ENCODE measurements at regions not wholly inside any gene's neighbourhood (a gene's known extent, or its start where the extent isn't known, plus 50 kb on each side); places are given as distances from the start of the nearest gene placed in this dataset.

GRCh38 chr7:11243739-11244138, 270.1 kb downstream of the PHF14 start:
- Histone ChIP-seq H3K36me3 (ENCODE audit: control insufficient read depth in 4 of 4, insufficient read depth in 4 of 4, low read length in 4 of 4) (no peaks in the 10 kb centered on the region), H3K9ac (ENCODE audit: insufficient read depth in 1 of 2, low read length in 2 of 2) (no peak overlapping the region), H3K27me3 (ENCODE audit: control insufficient read depth in 3 of 3, insufficient read depth in 3 of 3, low read length in 2 of 3) (no peaks in the 10 kb centered on the region), H3K4me3 (no peak overlapping the region), H3K27ac (ENCODE audit: low read depth in 1 of 2, low read length in 1 of 2) (no peak overlapping the region), H3K9me3 (ENCODE audit: control insufficient read depth in 4 of 4, insufficient read depth in 3 of 4, low read length in 3 of 4) (no peaks in the 10 kb centered on the region), H3K4me1 (ENCODE audit: control insufficient read depth in 5 of 5, insufficient read depth in 5 of 5, low read length in 5 of 5) (no peaks in the 10 kb centered on the region)
- ATAC-seq (ENCODE audit: insufficient read depth, low FRiP score) (no peak), DNase-seq (no peak)
- TF ChIP-seq, protein P1, sequence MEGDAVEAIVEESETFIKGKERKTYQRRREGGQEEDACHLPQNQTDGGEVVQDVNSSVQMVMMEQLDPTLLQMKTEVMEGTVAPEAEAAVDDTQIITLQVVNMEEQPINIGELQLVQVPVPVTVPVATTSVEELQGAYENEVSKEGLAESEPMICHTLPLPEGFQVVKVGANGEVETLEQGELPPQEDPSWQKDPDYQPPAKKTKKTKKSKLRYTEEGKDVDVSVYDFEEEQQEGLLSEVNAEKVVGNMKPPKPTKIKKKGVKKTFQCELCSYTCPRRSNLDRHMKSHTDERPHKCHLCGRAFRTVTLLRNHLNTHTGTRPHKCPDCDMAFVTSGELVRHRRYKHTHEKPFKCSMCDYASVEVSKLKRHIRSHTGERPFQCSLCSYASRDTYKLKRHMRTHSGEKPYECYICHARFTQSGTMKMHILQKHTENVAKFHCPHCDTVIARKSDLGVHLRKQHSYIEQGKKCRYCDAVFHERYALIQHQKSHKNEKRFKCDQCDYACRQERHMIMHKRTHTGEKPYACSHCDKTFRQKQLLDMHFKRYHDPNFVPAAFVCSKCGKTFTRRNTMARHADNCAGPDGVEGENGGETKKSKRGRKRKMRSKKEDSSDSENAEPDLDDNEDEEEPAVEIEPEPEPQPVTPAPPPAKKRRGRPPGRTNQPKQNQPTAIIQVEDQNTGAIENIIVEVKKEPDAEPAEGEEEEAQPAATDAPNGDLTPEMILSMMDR (IDR thresholded peaks at IDR 0.05; ENCODE audit: control extremely low read depth, extremely low read depth) = no peak
- 97 to 99% methylated on average over 3 of the region's 3 CpGs for WGBS, 2 donors

GRCh38 chr7:11244149-11244548, 270.5 kb downstream of the PHF14 start:
- TF ChIP-seq, protein P1 (IDR thresholded peaks at IDR 0.05; ENCODE audit: control extremely low read depth, extremely low read depth) = no peak
- ATAC-seq (ENCODE audit: insufficient read depth, low FRiP score) (no peak), DNase-seq (no peak)
- WGBS, 2 donors = 77 to 95% methylated on average over 3 of the region's 3 CpGs
- Histone ChIP-seq H3K27me3 (ENCODE audit: control insufficient read depth in 3 of 3, insufficient read depth in 3 of 3, low read length in 2 of 3) (no peaks in the 10 kb centered on the region), H3K27ac (ENCODE audit: low read depth in 1 of 2, low read length in 1 of 2) (no peak overlapping the region), H3K36me3 (ENCODE audit: control insufficient read depth in 4 of 4, insufficient read depth in 4 of 4, low read length in 4 of 4) (no peaks in the 10 kb centered on the region), H3K9me3 (ENCODE audit: control insufficient read depth in 4 of 4, insufficient read depth in 3 of 4, low read length in 3 of 4) (no peaks in the 10 kb centered on the region), H3K9ac (ENCODE audit: insufficient read depth in 1 of 2, low read length in 2 of 2) (no peak overlapping the region), H3K4me3 (no peak overlapping the region), H3K4me1 (ENCODE audit: control insufficient read depth in 5 of 5, insufficient read depth in 5 of 5, low read length in 5 of 5) (no peaks in the 10 kb centered on the region)

DNA sequence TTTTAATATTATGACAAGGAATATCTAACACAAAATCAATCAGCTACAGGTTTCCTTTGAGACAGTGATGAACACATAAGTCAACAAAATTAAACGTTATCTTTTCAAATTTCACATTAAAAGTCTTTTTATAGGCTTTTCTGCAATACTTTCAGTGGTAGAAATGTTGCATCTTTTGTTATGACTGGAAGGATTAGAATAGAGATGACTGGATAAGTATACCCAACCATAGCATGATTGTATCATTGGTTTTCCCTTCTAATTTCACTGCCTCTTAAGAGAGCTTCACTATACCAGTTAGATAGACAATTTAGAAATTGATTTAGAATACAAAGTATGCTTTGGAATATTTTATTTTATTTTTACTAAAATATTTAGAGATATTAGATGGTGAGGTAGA, 273.9 kb downstream of the PHF14 start:
- H3K4me1 ChIP-seq (ENCODE audit: control insufficient read depth in 5 of 5, insufficient read depth in 5 of 5, low read length in 5 of 5) = peaks cover 0 to 2% (median 0%) of the 10 kb centered on the region in 5 donors
- no peak for ATAC-seq (ENCODE audit: insufficient read depth, low FRiP score)

DNA sequence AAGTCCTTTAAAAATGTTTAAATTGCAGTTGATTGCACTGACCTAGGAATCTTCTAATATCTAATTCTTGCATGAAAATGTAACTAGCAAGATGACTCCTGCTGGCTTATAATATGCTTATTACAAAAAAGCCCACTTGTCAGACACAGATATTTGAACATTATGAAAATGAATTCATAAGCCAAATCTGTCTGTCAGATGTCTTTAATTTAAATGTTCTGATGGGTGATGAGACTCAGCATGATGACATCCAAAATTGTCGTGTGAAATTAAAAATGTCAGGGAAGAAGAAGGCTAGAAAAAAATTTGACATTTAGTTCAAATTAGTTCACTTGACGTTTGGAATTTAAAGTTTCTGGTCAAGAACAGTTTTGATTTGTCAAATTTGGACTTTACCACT, 277.8 kb downstream of the PHF14 start:
- no peak for DNase-seq
- Histone ChIP-seq H3K9ac (ENCODE audit: insufficient read depth in 1 of 2, low read length in 2 of 2) (no peak overlapping the region), H3K9me3 (ENCODE audit: control insufficient read depth in 4 of 4, insufficient read depth in 3 of 4, low read length in 3 of 4) (no peaks in the 10 kb centered on the region), H3K27ac (ENCODE audit: low read depth in 1 of 2, low read length in 1 of 2) (no peak overlapping the region), H3K4me1 (ENCODE audit: control insufficient read depth in 5 of 5, insufficient read depth in 5 of 5, low read length in 5 of 5) (peaks cover 0 to 2% (median 0%) of the 10 kb centered on the region in 5 donors), H3K27me3 (ENCODE audit: control insufficient read depth in 3 of 3, insufficient read depth in 3 of 3, low read length in 2 of 3) (no peaks in the 10 kb centered on the region), H3K4me3 (no peak overlapping the region), H3K36me3 (ENCODE audit: control insufficient read depth in 4 of 4, insufficient read depth in 4 of 4, low read length in 4 of 4) (no peaks in the 10 kb centered on the region)
- 57 to 84% methylated on average over 2 of the region's 2 CpGs for WGBS, 2 donors
- TF ChIP-seq, protein P1 (IDR thresholded peaks at IDR 0.05; ENCODE audit: control extremely low read depth, extremely low read depth) = no peak
- no peak for ATAC-seq (ENCODE audit: insufficient read depth, low FRiP score)

More for the DNA sequence above, 273.9 kb downstream of the PHF14 start:
- H3K9ac ChIP-seq (ENCODE audit: insufficient read depth in 1 of 2, low read length in 2 of 2) = no peak overlapping the region
- H3K27me3 ChIP-seq (ENCODE audit: control insufficient read depth in 3 of 3, insufficient read depth in 3 of 3, low read length in 2 of 3) = no peaks in the 10 kb centered on the region
- WGBS, 2 donors = 60 to 76% methylated on average over 1 of the region's 1 CpG
- TF ChIP-seq, protein P1 (IDR thresholded peaks at IDR 0.05; ENCODE audit: control extremely low read depth, extremely low read depth) = no peak
- H3K9me3 ChIP-seq (ENCODE audit: control insufficient read depth in 4 of 4, insufficient read depth in 3 of 4, low read length in 3 of 4) = no peaks in the 10 kb centered on the region
- H3K4me3 ChIP-seq = no peak overlapping the region
- no peak for DNase-seq
- H3K36me3 ChIP-seq (ENCODE audit: control insufficient read depth in 4 of 4, insufficient read depth in 4 of 4, low read length in 4 of 4) = no peaks in the 10 kb centered on the region
- no peak overlapping the region for H3K27ac ChIP-seq (ENCODE audit: low read depth in 1 of 2, low read length in 1 of 2)

Data from lung (tissue), 11 donors.